ENCODE measurements at regions not wholly inside any gene's neighbourhood (a gene's known extent, or its start where the extent isn't known, plus 50 kb on each side); places are given as distances from the start of the nearest gene placed in this dataset.
A peak's percentile ranks its signal among the peaks of the same experiment; 100 is the strongest.
"Not testable (repeated sequence)": the region's sequence is repeated elsewhere in the genome, so short reads cannot be mapped to it uniquely, and the experiment has no call there.

DNA sequence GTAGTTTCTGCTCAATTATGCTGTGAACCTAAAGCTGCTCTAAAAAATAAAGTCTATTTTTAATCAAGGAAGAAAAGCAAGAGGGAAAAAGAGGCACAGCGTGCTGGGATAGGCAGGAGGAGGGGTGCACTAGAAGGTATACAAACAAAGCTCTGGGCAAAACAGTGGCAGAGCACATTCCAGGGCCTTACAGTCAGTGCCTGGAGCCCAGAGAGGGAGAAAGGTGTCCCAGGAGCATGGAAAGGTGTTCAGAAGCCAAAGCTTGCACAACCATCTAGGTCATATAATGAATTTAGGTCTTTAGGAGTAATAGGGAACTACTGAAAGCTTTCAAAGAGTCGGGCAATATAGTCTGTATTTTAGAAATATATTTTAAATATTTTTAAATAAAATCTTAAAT lies 163.6 kb upstream of the PALMD start:
- intact Hi-C loops (cut with DNase I), result no loop called here
- DNase-seq (ENCODE audit: low spot score), result no peak

GRCh38 chr1:99482750-99483149 lies 163.2 kb upstream of the PALMD start:
- intact Hi-C loops (cut with DNase I), result no loop called here
- no peak for DNase-seq (ENCODE audit: low spot score)

DNA sequence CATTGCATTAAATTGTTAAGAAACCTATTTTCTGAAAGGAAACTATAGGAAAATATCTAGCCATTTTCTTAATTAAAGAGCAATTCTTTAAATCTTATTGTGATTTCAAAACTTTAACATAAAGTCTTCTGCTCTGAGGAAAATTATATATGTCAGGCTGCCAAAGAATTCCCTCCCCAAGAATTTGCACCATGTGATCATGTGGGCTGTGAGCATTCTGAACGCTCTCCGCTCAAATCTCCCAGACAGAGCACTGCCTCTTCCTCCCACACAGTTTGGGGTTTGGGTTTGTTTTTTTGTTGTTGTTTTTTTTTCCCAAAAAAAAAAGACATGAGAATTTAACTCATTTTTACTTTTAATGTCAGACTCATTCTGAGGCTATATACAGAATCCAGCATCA lies 155.9 kb upstream of the PALMD start:
- DNase-seq (ENCODE audit: low spot score), result no peak
- intact Hi-C loops (cut with DNase I), result no loop called here

DNA sequence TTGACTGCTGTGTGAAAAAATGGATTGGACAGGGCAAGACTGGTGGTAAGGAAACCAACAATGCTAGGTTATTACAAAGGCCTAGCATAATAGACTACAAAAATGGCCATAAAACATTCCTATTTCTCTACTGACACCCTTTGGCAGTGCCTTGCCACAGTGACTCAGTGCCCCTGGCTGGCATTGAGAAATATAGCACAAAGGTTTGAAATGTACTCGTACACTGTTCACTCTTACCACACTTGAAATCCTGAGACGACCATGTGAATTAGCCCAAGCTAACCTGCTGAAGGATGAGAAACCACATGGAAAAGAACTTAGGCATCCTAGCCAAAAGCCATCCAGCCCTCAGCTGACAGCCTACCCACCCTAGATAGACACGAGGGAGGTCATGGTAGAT lies 149.8 kb upstream of the PALMD start:
- intact Hi-C loops (cut with DNase I), result no loop called here
- DNase-seq (ENCODE audit: low spot score), result no peak

- intact Hi-C loops (cut with DNase I), result no loop called here
- no peak for DNase-seq (ENCODE audit: low spot score)
Observed at GRCh38 chr1:99497690-99498089, 148.2 kb upstream of the PALMD start.

GRCh38 chr1:99500541-99500940 lies 145.4 kb upstream of the PALMD start:
- intact Hi-C loops (cut with DNase I), result no loop called here
- no peak for DNase-seq (ENCODE audit: low spot score)

DNA sequence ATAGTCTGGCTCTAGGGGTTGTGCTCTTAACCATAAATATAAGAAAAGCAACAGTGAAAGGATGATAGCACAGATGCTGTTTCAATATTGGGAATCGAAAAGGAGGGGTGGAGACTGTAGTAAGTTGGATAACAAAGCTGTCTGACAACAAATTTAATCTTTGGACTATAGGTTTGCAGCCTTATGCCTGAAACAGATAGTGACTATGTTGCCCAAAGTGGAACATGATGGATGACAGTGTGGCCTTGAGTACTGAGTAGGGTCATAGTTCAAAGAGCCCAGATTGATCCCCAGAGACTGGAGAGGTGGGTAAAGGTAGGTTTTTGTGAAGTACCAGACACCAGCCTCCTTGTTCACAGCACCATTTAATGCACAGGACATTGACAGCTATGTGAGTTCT lies 144.0 kb upstream of the PALMD start:
- intact Hi-C loops (cut with DNase I), result no loop called here
- no peak for DNase-seq (ENCODE audit: low spot score)

DNA sequence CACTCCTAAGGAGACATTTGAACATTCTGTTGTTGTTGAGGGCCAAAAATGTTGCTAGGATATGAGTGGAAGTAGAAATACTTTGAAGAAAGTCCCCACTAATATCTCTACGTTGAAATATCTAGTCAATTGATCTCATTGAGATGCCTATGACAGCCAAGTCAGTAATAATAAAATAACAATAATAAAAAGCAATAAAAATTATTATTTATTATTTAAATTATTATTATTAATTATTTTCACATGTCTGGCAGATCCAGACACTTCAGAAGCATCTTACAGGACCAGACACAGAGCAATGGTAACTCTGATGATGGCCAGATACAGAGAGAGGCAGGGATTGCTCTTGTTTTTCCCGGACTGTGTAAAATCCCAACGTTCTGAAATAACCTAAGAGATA lies 143.5 kb upstream of the PALMD start:
- DNase-seq (ENCODE audit: low spot score), result no peak
- intact Hi-C loops (cut with DNase I), result no loop called here

GRCh38 chr1:99503276-99503747 lies 142.6 kb upstream of the PALMD start:
- intact Hi-C loops (cut with DNase I), result no loop called here
- DNase-seq (ENCODE audit: low spot score), result no peak

- intact Hi-C loops (cut with DNase I), result no loop called here
- DNase-seq (ENCODE audit: low spot score), result no peak
Observed at GRCh38 chr1:99504287-99504686, 141.6 kb upstream of the PALMD start.

DNA sequence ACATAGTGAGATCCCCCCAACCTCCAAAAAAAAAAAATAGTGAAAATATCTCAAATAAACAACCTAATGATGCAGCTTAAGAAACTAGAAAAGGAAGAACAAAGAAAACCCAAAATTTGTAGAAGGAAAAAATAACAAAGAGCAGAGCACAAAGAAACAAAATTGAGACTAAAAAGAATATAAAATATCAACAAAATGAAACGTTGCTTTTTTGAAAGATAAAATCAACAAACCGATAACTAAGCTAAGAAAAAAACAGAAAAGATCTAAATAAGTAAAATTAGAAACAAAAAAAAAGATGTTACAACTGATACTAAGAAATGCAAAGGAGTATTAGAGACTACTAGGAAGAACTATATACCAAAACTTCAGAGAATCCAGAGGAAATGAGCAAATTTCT lies 139.3 kb upstream of the PALMD start:
- DNase-seq (ENCODE audit: low spot score), result no peak
- intact Hi-C loops (cut with DNase I), result no loop called here

GRCh38 chr1:99507446-99507845 lies 138.5 kb upstream of the PALMD start:
- intact Hi-C loops (cut with DNase I); DNase-seq (ENCODE audit: low spot score): not testable (repeated sequence)

GRCh38 chr1:99507906-99508732 lies 137.8 kb upstream of the PALMD start:
- peak; percentile 69 for DNase-seq (ENCODE audit: low spot score)
- intact Hi-C loops (cut with DNase I), result no loop called here

GRCh38 chr1:99508733-99509445 lies 137.0 kb upstream of the PALMD start:
- intact Hi-C loops (cut with DNase I); DNase-seq (ENCODE audit: low spot score): not testable (repeated sequence)

DNA sequence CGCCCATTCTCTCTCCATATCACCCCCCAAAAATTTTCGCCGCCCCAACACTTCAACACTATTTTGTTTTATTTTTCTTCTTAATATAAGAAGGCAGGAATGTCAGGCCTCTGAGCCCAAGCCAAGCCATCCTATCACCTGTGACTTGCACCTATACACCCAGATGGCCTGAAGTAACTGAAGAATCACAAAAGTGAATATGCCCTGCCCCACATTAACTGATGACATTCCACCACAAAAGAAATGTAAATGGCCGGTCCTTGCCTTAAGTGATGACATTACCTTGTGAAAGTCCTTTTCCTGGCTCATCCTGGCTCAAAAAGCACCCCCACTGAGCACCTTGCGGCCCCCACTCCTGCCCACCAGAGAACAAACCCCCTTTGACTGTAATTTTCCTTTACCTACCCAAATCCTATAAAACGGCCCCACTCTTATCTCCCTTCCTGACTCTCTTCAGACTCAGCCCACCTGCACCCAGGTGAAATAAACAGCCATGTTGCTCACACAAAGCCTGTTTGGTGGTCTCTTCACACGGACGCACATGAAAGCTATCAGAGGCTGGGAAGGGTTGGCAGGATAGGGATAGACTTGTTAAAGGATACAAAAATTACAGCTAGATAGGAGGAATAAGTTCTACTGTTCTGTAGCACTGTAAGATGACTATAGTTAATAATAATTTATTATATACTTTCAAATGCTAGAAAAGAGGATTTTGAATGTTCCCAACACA lies 130.9 kb upstream of the PALMD start:
- intact Hi-C loops (cut with DNase I); DNase-seq (ENCODE audit: low spot score): not testable (repeated sequence)

- intact Hi-C loops (cut with DNase I), result no loop called here
- no peak for DNase-seq (ENCODE audit: low spot score)
Observed at GRCh38 chr1:99516141-99516540, 129.8 kb upstream of the PALMD start.

GRCh38 chr1:99520121-99520520 lies 125.8 kb upstream of the PALMD start:
- no peak for DNase-seq (ENCODE audit: low spot score)
- intact Hi-C loops (cut with DNase I), result loop anchor here in 1 of 2 donors (10.0 kb wide), 1 partner anchor 925 kb away; no protein-coding TSS in a partner anchor

GRCh38 chr1:99525331-99525730 lies 120.6 kb upstream of the PALMD start:
- intact Hi-C loops (cut with DNase I), result loop anchor here in 1 of 2 donors (10.0 kb wide), 1 partner anchor 919 kb away; no protein-coding TSS in a partner anchor

GRCh38 chr1:99527078-99527477 lies 118.8 kb upstream of the PALMD start:
- DNase-seq (ENCODE audit: low spot score), result no peak
- intact Hi-C loops (cut with DNase I), result loop anchor here in 1 of 2 donors (10.0 kb wide), 1 partner anchor 918 kb away; no protein-coding TSS in a partner anchor

More at GRCh38 chr1:99525331-99525730, 120.6 kb upstream of the PALMD start:
- no peak for DNase-seq (ENCODE audit: low spot score)

GRCh38 chr1:99527545-99527944 lies 118.4 kb upstream of the PALMD start:
- intact Hi-C loops (cut with DNase I), result loop anchor here in 1 of 2 donors (10.0 kb wide), 1 partner anchor 917 kb away; no protein-coding TSS in a partner anchor
- no peak for DNase-seq (ENCODE audit: low spot score)
